Inflammatory macrophage treated with lipopolysaccharide for 1 hour (primary cell): ENCODE measurements at regions not wholly inside any gene's neighbourhood (a gene's known extent, or its start where the extent isn't known, plus 50 kb on each side); places are given as distances from the start of the nearest gene placed in this dataset.
A peak's percentile ranks its signal among the peaks of the same experiment; 100 is the strongest.
"Not testable (repeated sequence)": the region's sequence is repeated elsewhere in the genome, so short reads cannot be mapped to it uniquely, and the experiment has no call there.

ENCODE experiments used
- DNase-seq, 2 donors: peaks; one replicate each; pipeline ENCODE4 v3.0.0-alpha.2; 2020 to 2022

GRCh38 chr3:125697979-125698640, 102.8 kb upstream of the OSBPL11 start:
- DNase-seq, result not testable (repeated sequence)

GRCh38 chr3:125715651-125716050, 120.4 kb upstream of the OSBPL11 start:
- DNase-seq, result no peak

DNA sequence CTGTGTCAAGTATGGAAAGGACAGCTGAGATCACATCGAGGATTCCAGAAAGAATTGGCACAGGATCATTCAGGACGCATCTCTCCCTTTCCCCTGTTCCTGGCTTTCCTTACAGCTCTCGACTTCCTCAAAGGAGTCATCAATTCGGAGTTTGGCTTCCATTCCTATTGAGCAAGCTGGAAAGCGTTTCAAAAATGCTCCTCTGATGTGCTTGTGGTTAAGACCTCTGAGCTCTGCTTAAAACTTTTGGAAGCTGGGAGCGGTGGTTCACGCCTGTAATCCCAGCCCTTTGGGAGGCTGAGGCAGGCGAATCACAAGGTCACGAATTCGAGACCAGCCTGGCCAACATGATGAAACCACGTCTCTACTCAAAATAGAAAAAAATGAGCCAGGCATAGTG, 136.9 kb upstream of the OSBPL11 start:
- not testable (repeated sequence) for DNase-seq

DNA sequence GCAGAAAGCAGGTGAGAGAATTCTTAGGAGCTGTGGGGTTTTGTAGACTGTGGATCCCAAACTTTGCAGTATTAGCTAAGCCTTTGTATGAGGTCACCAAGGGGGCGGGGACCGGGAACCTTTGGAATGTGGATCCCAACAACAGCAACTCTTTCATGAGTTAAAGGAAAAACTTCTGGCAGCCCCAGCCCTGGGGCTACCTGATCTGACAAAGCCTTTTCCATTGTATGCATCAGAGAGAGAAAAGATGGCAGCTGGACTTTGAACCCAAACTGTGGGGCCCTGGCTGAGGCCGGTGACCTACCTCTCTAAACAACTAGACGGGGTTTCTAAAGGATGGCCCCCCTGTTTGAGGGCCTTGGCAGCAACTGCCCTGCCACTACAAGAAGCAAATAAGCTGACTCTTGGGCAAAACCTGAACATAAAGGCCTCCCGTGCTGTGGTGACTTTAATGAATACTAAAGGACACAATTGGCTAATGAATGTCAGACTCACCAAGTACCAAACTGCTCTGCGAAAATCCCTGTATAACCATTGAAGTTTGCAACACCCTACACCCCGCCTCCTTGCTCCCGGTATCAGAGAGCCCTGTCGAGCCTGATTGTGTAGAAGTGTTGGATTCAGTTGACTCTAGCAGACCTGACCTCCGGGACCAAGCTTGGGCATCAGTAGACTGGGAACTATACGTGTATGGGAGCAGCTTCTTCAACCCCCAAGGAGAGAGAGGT, 146.9 kb upstream of the OSBPL11 start:
- not testable (repeated sequence) for DNase-seq

DNA sequence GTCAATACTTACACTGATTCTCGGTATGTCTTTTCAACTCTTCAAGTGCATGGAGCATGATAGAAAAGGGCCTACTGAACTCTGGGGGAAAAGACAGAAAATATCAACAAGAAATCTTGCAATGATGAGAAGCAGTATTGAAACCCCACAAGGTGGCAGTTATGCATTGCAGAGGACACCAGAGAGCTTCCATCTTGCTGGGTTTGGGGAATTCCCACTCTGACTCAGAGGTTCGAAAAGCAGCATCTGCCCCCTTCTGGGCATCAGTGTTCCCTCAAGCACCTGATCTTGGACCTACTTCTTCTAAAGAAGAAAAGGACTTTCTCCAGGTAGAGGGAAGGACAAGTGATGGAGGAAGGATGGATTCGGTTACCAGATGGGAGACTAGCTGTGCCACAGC, 147.5 kb upstream of the OSBPL11 start:
- DNase-seq, result peak; percentile 32 to 51

- DNase-seq, result not testable (repeated sequence)
These were observed 161.8 kb upstream of the OSBPL11 start for GRCh38 chr3:125757050-125757449.

- DNase-seq, result not testable (repeated sequence)
These were observed 163.4 kb upstream of the OSBPL11 start for GRCh38 chr3:125758641-125759130.

DNA sequence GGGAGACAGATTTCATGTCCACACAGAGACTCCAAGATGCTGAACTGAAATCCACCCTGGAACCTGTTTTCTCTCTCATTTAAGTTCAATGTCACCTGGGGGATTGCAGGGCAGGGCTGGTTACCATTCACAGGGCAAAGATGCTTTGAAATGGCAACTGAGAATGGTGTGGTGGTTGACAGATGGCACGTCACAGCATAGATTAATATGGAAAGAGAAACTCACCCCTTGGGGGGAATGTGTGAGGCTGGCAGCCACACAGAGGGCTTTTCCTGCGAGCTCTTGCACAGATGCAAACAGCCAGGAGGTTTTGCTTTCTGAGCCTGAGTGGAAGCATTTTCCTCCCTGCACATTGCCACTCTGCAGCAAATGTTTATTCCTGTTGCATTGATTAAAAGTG, 167.3 kb upstream of the OSBPL11 start:
- DNase-seq, result not testable (repeated sequence)

DNA sequence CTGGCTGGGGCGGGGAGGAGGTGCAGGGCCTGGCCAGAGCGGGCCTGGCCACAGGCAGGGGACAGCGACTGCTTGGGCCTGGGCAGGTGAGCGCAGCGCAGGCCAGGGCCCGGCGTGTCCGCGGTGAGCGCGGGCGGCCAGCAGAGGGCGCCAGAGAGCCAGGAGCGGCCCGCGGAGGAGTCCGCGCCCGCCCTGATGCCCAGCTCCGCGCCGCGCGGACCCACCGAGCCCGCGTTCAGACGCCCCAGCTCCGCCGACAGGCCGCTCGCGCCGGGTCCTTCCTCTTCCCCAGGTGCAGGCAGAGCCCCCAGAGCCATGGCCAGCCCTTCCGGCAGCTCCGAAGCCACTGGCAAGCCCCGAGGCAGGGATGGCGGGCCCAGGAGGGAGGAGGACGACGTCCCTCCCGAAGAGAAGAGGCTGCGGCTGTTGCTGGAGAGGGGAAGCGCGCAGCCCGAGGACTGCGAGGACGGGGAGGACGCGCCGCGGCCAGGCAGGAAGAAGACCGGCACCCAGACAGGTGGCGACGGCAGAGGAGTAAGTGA, 171.1 kb upstream of the OSBPL11 start:
- DNase-seq, result peak; percentile 3 to 30

- DNase-seq, result not testable (repeated sequence)
These were observed 171.6 kb upstream of the OSBPL11 start for GRCh38 chr3:125766931-125767330.

DNA sequence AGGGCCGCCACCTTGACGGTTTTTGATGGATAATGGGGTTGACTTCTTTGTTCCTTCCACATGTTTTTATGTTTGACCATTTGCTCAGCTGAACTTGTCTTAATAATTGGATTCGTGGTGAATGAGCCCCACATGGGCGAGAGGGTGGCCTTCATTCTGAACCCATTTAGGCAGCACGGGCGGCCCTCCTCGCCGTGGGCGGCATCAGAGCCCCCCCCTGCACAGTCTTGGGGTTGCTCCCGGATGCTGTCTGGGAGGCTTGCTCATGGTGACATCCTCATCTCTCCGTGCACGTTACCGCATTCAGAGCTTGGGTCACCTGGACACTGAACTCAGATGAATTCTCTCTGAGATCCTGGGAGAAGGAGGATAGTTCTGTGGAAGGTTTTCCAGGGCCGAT, 172.3 kb upstream of the OSBPL11 start:
- DNase-seq, result no peak

DNA sequence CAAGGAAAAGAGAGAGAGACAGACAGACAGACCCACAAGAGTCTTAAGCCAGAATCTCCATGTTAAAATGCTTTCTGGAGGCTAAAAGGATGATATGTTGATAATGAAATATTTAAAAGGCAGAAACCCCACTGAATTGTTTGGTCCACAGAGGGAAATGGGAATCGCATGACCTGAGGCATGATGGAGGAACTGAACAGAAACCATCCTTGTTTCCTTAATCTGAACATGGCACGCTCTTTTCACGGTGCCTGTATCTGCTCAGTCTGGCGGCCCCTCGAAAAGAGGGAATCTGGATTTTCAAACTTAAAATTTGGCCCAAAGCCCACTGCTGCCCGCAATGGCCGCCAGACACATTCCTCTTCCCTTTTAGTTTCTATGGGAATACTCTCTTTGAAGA, 173.5 kb upstream of the OSBPL11 start:
- not testable (repeated sequence) for DNase-seq

DNA sequence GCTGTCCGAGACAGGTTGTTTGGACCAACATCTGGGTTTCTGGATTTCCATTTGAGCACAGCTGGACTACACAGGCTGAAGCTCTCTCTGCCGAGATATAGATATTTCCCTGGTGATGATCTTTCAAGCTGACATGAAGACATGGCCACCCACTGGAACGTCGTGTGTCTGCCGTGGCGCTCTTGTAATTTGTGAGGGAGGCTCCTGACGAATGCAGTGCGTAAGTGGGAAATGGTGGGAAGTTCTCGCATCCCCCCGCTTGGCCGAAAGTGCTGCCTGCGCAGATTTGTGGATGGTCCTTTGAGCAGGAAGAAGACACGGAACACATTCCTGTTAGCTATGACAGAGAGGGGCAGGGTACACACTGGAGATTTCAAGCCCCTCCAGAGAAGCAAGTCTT, 176.2 kb upstream of the OSBPL11 start:
- not testable (repeated sequence) for DNase-seq

DNA sequence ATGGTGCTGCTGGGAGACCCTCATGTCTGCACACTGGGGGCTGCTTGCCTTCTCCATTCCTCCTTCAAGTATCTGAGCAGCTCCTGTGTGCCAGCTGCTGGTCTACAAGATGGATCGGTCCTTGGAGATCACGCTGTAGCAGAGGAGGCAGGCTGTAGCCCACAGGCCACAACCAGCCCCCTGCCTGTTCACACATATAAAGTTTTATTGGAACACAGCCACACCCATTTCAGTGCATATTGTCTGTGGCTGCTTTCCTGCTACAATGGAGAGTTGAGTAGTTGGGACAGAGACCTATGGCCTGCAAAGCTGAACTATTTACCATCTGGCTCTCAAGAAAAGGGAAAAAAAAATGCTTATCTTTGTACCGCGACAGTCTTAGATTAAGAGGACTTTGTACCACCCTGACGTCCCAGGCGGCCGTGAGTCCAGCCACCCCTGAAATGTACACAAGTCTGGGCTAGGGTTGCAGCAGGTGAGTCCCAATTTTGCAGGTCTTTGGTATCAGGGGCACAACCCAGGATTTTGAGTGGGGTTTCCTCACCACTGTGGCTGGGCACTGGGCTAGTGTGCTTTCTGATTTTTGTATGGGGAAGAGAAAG, 179.2 kb upstream of the OSBPL11 start:
- not testable (repeated sequence) for DNase-seq

GRCh38 chr3:125775106-125775505, 179.8 kb upstream of the OSBPL11 start:
- not testable (repeated sequence) for DNase-seq

DNA sequence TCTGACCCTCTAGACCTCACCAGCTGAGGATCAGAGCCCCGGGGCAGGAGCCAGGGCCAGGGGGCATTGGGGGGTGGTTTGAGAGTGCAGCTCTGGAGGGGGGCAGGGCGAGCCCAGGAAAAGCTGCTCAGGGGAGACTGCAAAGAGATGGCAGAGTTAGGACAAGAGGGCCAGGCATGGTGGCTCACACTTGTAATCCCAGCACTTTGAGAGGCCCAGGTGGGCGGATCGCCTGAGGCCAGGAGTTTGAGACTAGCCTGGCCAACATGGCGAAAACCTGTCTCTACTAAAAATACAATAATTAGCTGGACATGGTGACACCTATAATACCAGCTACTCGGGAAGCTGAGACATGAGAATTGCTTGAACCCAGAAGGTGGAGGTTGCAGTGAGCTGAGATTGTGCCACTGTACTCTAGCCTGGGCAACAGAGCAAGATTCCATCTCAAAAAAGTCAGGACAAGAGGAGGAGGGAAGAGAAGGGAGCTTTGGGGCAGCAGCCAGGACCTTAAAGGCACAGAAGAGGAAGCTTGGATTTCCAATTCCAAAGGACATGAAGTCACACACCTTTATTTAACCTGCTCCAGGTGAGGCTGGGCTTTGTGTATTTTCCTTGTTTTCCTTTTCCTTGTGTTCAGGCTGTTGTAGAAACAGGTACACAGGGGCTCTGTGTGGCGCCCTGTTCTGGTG, 180.5 kb upstream of the OSBPL11 start:
- DNase-seq, result not testable (repeated sequence)

DNA sequence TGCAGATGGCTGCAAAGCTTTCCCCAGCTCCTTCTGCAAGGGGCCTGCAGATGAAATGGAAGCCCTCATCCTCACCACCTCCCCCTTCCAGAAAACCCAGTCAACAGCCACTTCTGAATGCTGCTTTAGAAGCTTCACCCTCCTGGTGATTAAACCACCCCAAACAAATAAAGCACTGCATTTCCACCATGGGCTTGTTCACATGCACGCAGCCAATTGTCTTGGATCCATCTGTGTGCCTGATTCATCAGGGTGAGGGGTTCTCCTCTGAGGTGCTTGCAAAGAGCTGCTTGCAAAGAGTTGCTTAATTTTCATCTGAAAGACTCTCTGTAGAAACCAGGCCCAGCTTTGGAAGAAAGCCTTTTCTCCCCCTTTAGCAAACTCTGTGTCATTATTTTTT, 184.0 kb upstream of the OSBPL11 start:
- DNase-seq, result not testable (repeated sequence)

GRCh38 chr3:125779918-125780317, 184.6 kb upstream of the OSBPL11 start:
- DNase-seq, result not testable (repeated sequence)

DNA sequence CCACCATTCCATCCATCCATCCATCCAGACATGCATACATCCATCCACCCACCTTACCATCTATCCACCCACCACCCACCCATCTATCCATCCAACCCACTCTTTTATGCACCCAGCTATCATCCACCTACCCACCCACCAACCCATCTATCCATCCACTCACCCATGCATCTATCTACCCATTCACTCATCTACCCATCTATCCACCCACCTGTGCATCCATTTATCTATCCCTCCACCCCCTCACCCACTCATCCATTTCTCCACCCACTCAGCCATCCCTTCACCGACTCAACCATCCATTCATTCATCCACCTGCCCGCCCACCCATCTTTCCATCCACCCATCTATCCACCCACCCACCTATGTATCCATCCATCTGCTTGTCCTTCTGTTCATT, 186.4 kb upstream of the OSBPL11 start:
- DNase-seq, result not testable (repeated sequence)

- DNase-seq, result not testable (repeated sequence)
These were observed 178.7 kb upstream of the ROPN1B start for GRCh38 chr3:125790312-125790711.

- DNase-seq, result not testable (repeated sequence)
These were observed 178.0 kb upstream of the ROPN1B start for GRCh38 chr3:125791021-125791420.

DNA sequence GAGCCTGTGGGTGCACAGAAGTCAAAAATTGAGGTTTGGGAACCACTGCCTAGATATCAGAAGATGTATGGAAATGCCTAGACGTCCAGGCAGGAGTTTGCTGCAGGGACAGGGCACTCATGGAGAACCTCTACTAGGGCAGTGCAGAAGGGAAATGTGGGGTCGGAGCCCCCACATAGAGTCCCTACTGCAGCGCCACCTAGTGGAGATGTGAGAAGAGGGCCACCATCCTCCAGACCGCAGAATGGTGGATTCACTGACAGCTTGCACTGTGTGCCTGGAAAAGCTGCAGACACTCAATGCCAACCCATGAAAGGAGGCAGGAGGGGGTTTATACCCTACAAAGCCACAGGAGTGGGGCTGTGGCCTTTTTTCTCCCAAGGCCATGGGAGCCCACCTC, 159.0 kb upstream of the ROPN1B start:
- DNase-seq, result not testable (repeated sequence)

DNA sequence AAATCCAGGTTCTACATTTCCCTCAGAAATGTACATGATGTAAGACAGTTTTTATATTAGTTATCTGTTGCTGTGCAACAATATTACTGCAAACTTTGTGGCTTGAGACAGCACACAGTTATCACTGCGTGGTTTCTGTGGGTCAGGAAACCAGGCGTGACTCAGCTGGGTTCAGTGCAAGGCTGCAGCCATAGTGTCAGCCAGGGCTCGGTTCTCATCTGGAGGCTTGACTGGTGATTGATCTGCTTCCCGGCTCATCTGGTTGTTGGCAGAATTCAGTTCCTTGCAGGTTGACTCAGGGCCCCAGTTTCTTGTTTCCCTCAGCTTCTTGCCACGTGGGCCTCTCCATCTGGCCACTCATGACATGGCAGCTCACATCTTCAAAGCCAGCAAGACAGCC, 146.8 kb upstream of the ROPN1B start:
- DNase-seq, result not testable (repeated sequence)
